Endodermal cell (in vitro differentiated cells): ENCODE measurements at regions not wholly inside any gene's neighbourhood (a gene's known extent, or its start where the extent isn't known, plus 50 kb on each side); places are given as distances from the start of the nearest gene placed in this dataset.

Experiments
- DNase-seq: peaks from one replicate; pipeline ENCODE4 v3.0.0-alpha.2; 2017
- H3K27ac ChIP-seq: 2 replicates; pipeline ENCODE4 v1.5.1; 2013; ENCODE audit warnings: mild to moderate bottlenecking, low read depth, low read length, moderate library complexity
- H3K27me3 ChIP-seq: 2 replicates; pipeline ENCODE4 v1.6.1; 2013; ENCODE audit warnings: mild to moderate bottlenecking, low read length, moderate library complexity; ENCODE audit not compliant: insufficient read depth, control insufficient read depth, poor library complexity, severe bottlenecking
- H3K36me3 ChIP-seq: 2 replicates; pipeline ENCODE4 v1.7.0; 2013; ENCODE audit warnings: mild to moderate bottlenecking, low read length, moderate library complexity; ENCODE audit not compliant: control insufficient read depth, insufficient read depth
- H3K4me1 ChIP-seq: one replicate; pipeline ENCODE4 v1.7.0; 2013; ENCODE audit warnings: low read length; ENCODE audit not compliant: control insufficient read depth, insufficient read depth
- H3K4me3 ChIP-seq: 2 replicates; pipeline ENCODE4 v1.5.1; 2013; ENCODE audit warnings: mild to moderate bottlenecking, low read length, moderate library complexity
- H3K9ac ChIP-seq: 2 replicates; pipeline ENCODE4 v1.6.1; 2013; ENCODE audit warnings: mild to moderate bottlenecking, low read length, moderate library complexity; ENCODE audit not compliant: poor library complexity, severe bottlenecking; ENCODE audit errors: extremely low read depth
- H3K9me3 ChIP-seq: 2 replicates; pipeline ENCODE4 v1.6.1; 2013; ENCODE audit warnings: mild to moderate bottlenecking, low read length, moderate library complexity; ENCODE audit not compliant: control insufficient read depth
- H3K27ac Mint-ChIP-seq: 2 replicates; pipeline ENCODE4 v1.8.0; 2020; ENCODE audit warnings: mixed read lengths
- H3K27me3 Mint-ChIP-seq: 2 replicates; pipeline ENCODE4 v1.8.0; 2021; ENCODE audit warnings: mild to moderate bottlenecking, mixed read lengths; ENCODE audit not compliant: insufficient read depth
- H3K36me3 Mint-ChIP-seq: 2 replicates; pipeline ENCODE4 v1.8.0; 2020; ENCODE audit warnings: low read depth, mixed read lengths
- H3K4me1 Mint-ChIP-seq: 2 replicates; pipeline ENCODE4 v1.8.0; 2020; ENCODE audit warnings: mixed read lengths
- H3K4me3 Mint-ChIP-seq: 2 replicates; pipeline ENCODE4 v1.8.0; 2020; ENCODE audit warnings: mild to moderate bottlenecking, moderate library complexity, mixed read lengths
- H3K9me3 Mint-ChIP-seq: 2 replicates; pipeline ENCODE4 v1.8.0; 2020; ENCODE audit warnings: mild to moderate bottlenecking, mixed read lengths
- WGBS, 2 experiments: methylation state at CpG; one replicate each; pipeline versions ENCODE4 v1.1.5 to v1.1.7; 2013; ENCODE audit warnings: missing lambda C conversion rate in 2 of 2, mixed read lengths in 1 of 2; ENCODE audit not compliant: insufficient coverage in 1 of 2, insufficient read length in 1 of 2; 5-methylcytosine and 5-hydroxymethylcytosine counted together
- TF ChIP-seq, protein P1 (sequence below): fragments of 200-600 bp; sonication (generic); conservative IDR thresholded peaks from 2 replicates; pipeline ENCODE4 v1.5.0; 2021; ENCODE audit warnings: antibody characterized with exemption, mild to moderate bottlenecking

DNA sequence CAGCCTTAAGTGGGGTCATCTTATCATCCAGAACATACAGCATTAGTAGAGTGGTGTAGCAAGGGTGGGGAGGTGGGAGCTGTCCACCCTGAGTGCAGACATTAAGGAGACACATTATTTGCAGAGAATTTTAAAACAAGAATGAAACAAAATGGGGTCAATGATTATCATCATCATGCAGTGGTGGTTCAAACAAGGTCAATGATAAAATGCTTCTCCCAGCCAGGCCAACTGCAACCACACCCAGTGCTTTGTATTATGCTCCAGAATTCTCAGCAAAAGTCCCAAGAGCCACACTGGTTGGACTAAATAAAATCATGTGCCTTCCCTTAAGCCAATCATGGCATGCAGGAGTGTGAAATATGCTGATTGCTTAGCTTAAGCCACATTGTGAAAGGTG lies 96.7 kb upstream of the FHIT start:
- TF ChIP-seq, protein P1, sequence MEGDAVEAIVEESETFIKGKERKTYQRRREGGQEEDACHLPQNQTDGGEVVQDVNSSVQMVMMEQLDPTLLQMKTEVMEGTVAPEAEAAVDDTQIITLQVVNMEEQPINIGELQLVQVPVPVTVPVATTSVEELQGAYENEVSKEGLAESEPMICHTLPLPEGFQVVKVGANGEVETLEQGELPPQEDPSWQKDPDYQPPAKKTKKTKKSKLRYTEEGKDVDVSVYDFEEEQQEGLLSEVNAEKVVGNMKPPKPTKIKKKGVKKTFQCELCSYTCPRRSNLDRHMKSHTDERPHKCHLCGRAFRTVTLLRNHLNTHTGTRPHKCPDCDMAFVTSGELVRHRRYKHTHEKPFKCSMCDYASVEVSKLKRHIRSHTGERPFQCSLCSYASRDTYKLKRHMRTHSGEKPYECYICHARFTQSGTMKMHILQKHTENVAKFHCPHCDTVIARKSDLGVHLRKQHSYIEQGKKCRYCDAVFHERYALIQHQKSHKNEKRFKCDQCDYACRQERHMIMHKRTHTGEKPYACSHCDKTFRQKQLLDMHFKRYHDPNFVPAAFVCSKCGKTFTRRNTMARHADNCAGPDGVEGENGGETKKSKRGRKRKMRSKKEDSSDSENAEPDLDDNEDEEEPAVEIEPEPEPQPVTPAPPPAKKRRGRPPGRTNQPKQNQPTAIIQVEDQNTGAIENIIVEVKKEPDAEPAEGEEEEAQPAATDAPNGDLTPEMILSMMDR: no peak
- Histone ChIP-seq H3K27me3 (no peaks in the 10 kb centered on the region), H3K9me3 (no peaks in the 10 kb centered on the region), H3K36me3 (no peaks in the 10 kb centered on the region), H3K9ac (no peak overlapping the region), H3K4me3 (no peak overlapping the region), H3K27ac (no peak overlapping the region), H3K4me1 (no peaks in the 10 kb centered on the region)
- DNase-seq: no peak
- Mint-ChIP-seq H3K9me3 (no peaks in the 10 kb centered on the region), H3K27ac (no peak overlapping the region), H3K27me3 (no peaks in the 10 kb centered on the region), H3K4me3 (no peak overlapping the region), H3K36me3 (no peaks in the 10 kb centered on the region), H3K4me1 (no peaks in the 10 kb centered on the region)

- DNase-seq: no peak
- H3K4me1 ChIP-seq: no peaks in the 10 kb centered on the region
- H3K9me3 ChIP-seq: no peaks in the 10 kb centered on the region
- no peaks in the 10 kb centered on the region for H3K36me3 ChIP-seq
- no peaks in the 10 kb centered on the region for H3K9me3 Mint-ChIP-seq
- no peak overlapping the region for H3K4me3 ChIP-seq
- TF ChIP-seq, protein P1: no peak
- H3K27ac Mint-ChIP-seq: no peak overlapping the region
- no peaks in the 10 kb centered on the region for H3K36me3 Mint-ChIP-seq
- no peak overlapping the region for H3K9ac ChIP-seq
- no peaks in the 10 kb centered on the region for H3K4me1 Mint-ChIP-seq
- WGBS, 2 experiments: 90 to 91% methylated on average over 4 of the region's 4 CpGs
- no peaks in the 10 kb centered on the region for H3K27me3 Mint-ChIP-seq
- H3K27me3 ChIP-seq: no peaks in the 10 kb centered on the region
- H3K4me3 Mint-ChIP-seq: no peak overlapping the region
- H3K27ac ChIP-seq: no peak overlapping the region
Measured at GRCh38 chr3:61349717-61350116, 98.5 kb upstream of the FHIT start.

- no peaks in the 10 kb centered on the region for H3K4me1 ChIP-seq
- Mint-ChIP-seq H3K27me3 (no peaks in the 10 kb centered on the region), H3K4me1 (no peaks in the 10 kb centered on the region), H3K4me3 (no peak overlapping the region), H3K27ac (no peak overlapping the region), H3K36me3 (no peaks in the 10 kb centered on the region), H3K9me3 (no peaks in the 10 kb centered on the region)
- WGBS, 2 experiments: 87 to 95% methylated on average over 4 to 5 of the region's 6 CpGs
- H3K27ac ChIP-seq: no peak overlapping the region
- no peak for DNase-seq
- TF ChIP-seq, protein P1: no peak
- H3K36me3 ChIP-seq: no peaks in the 10 kb centered on the region
- no peaks in the 10 kb centered on the region for H3K27me3 ChIP-seq
- no peak overlapping the region for H3K9ac ChIP-seq
- no peak overlapping the region for H3K4me3 ChIP-seq
- no peaks in the 10 kb centered on the region for H3K9me3 ChIP-seq
Measured at GRCh38 chr3:61350782-61351309, 99.6 kb upstream of the FHIT start.
